NCI-H2107 treated with DMSO at 0.1 percent for 48 hours (cell line): ENCODE measurements at regions not wholly inside any gene's neighbourhood (a gene's known extent, or its start where the extent isn't known, plus 50 kb on each side); places are given as distances from the start of the nearest gene placed in this dataset.
A peak's percentile ranks its signal among the peaks of the same experiment; 100 is the strongest.

Experiments
- DNase-seq: peaks from one replicate; lab custom pipeline; 2025; ENCODE audit not compliant: unreplicated experiment; lab: John Stamatoyannopoulos, UW

GRCh38 chr9:95733741-95734666 lies 141.5 kb upstream of the ERCC6L2 start:
- DNase-seq = no peak

GRCh38 chr9:95732802-95733688 lies 142.4 kb upstream of the ERCC6L2 start:
- no peak for DNase-seq

GRCh38 chr9:95731876-95732275 lies 143.6 kb upstream of the ERCC6L2 start:
- DNase-seq = no peak

GRCh38 chr9:95729669-95730368 lies 145.7 kb upstream of the ERCC6L2 start:
- no peak for DNase-seq

GRCh38 chr9:95729046-95729445 lies 146.4 kb upstream of the ERCC6L2 start:
- no peak for DNase-seq

- DNase-seq = no peak
Observed at GRCh38 chr9:95727947-95728520, 147.5 kb upstream of the ERCC6L2 start.

- DNase-seq = peak; percentile 8
Observed at GRCh38 chr9:95726756-95727155, 148.7 kb upstream of the ERCC6L2 start.

GRCh38 chr9:95725045-95725444 lies 150.4 kb upstream of the ERCC6L2 start:
- no peak for DNase-seq

- no peak for DNase-seq
Observed at GRCh38 chr9:95724253-95724991, 151.1 kb upstream of the ERCC6L2 start.

GRCh38 chr9:95722141-95722540 lies 153.3 kb upstream of the ERCC6L2 start:
- DNase-seq = no peak

GRCh38 chr9:95721061-95721531 lies 154.4 kb upstream of the ERCC6L2 start:
- no peak for DNase-seq

- no peak for DNase-seq
Observed at GRCh38 chr9:95720496-95720895, 155.0 kb upstream of the ERCC6L2 start.

GRCh38 chr9:95719354-95719753 lies 156.1 kb upstream of the ERCC6L2 start:
- no peak for DNase-seq

- no peak for DNase-seq
Observed at GRCh38 chr9:95718263-95718662, 157.2 kb upstream of the ERCC6L2 start.

- DNase-seq = peak; percentile 31
Observed at GRCh38 chr9:95715868-95716435, 159.5 kb upstream of the ERCC6L2 start.

- no peak for DNase-seq
Observed at GRCh38 chr9:95710446-95710845, 165.0 kb upstream of the ERCC6L2 start.

- DNase-seq = no peak
Observed at GRCh38 chr9:95696701-95697100, 178.8 kb upstream of the ERCC6L2 start.

- DNase-seq = no peak
Observed at GRCh38 chr9:95691435-95691834, 174.7 kb upstream of the PTCH1 start.

- DNase-seq = no peak
Observed at GRCh38 chr9:95689669-95690068, 172.9 kb upstream of the PTCH1 start.

- no peak for DNase-seq
Observed at GRCh38 chr9:95684516-95684915, 167.7 kb upstream of the PTCH1 start.
